GM12878 (cell line): ENCODE measurements at regions not wholly inside any gene's neighbourhood (a gene's known extent, or its start where the extent isn't known, plus 50 kb on each side); places are given as distances from the start of the nearest gene placed in this dataset.

Source experiments
- HDAC6 ChIP-seq: fragments of 200-600 bp; sonication (generic); IDR thresholded peaks from one replicate; pipeline ENCODE4 v1.8.0; 2017; ENCODE audit warnings: antibody characterized with exemption; ENCODE audit not compliant: unreplicated experiment
- RELA ChIP-seq: fragments of 450-650 bp; IDR thresholded peaks from 2 replicates; pipeline ENCODE4 v1.8.0; 2014; ENCODE audit warnings: borderline replicate concordance; ENCODE audit not compliant: partially characterized antibody
- SUZ12 ChIP-seq: fragments of 200-600 bp; sonication (generic); IDR thresholded peaks from one replicate; pipeline ENCODE4 v1.6.1; 2018; ENCODE audit warnings: antibody characterized with exemption, mild to moderate bottlenecking; ENCODE audit not compliant: unreplicated experiment
- ZNF207 ChIP-seq: fragments of 450-650 bp; IDR thresholded peaks from 2 replicates; pipeline ENCODE4 v1.6.1; 2014; ENCODE audit warnings: antibody characterized with exemption, mild to moderate bottlenecking, borderline replicate concordance
- TF ChIP-seq, protein P1 (sequence below), 3 experiments: IDR thresholded peaks in 2 of 3; conservative IDR thresholded peaks in 1 of 3; 2 replicates each; pipeline ENCODE4 v1.5.1; 2011; ENCODE audit warnings: low read depth in 3 of 3, low read length in 3 of 3, mild to moderate bottlenecking in 3 of 3, control low read depth in 2 of 3, moderate library complexity in 2 of 3, inconsistent platforms in 1 of 3, mixed read lengths in 1 of 3; ENCODE audit not compliant: control insufficient read depth in 2 of 3, insufficient read depth in 1 of 3; ENCODE audit errors: extremely low read depth in 1 of 3
- TF ChIP-seq, protein P2 (sequence below): IDR thresholded peaks from 2 replicates; pipeline ENCODE4 v1.6.1; 2011; ENCODE audit warnings: low read depth, low read length, improper control_type of control experiment, borderline replicate concordance
- TF ChIP-seq, protein P3 (sequence below): fragments of 450-650 bp; IDR thresholded peaks from 2 replicates; pipeline ENCODE4 v1.6.1; 2018; ENCODE audit warnings: mild to moderate bottlenecking, low read depth, moderate library complexity; ENCODE audit not compliant: partially characterized antibody

DNA sequence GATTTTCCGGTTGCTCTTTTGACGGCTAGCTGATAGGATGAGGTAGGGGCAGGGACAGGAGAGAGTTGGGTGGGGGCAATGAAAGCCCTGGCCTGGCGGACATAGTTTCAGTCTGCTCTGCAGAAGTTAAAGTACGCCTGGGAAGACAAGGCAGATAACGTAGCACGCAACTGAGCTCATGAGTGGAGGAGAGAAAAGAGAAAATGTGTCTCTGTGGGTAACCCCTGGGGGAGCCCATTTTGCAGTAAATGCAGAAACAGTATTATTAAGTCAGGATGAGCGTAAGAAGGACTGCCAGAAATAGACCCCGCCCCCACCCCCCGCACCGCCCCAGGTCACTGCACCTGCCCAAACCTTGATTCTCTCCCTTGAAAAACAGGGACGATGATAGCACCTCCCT is 51.7 kb upstream of the TARBP1 start:
- TF ChIP-seq, protein P1, sequence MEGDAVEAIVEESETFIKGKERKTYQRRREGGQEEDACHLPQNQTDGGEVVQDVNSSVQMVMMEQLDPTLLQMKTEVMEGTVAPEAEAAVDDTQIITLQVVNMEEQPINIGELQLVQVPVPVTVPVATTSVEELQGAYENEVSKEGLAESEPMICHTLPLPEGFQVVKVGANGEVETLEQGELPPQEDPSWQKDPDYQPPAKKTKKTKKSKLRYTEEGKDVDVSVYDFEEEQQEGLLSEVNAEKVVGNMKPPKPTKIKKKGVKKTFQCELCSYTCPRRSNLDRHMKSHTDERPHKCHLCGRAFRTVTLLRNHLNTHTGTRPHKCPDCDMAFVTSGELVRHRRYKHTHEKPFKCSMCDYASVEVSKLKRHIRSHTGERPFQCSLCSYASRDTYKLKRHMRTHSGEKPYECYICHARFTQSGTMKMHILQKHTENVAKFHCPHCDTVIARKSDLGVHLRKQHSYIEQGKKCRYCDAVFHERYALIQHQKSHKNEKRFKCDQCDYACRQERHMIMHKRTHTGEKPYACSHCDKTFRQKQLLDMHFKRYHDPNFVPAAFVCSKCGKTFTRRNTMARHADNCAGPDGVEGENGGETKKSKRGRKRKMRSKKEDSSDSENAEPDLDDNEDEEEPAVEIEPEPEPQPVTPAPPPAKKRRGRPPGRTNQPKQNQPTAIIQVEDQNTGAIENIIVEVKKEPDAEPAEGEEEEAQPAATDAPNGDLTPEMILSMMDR (IDR thresholded peaks at IDR 0.05 in 2 of 3, conservative IDR thresholded peaks at IDR 0.05 in 1 of 3; ENCODE audit: control insufficient read depth in 2 of 3, extremely low read depth in 1 of 3, insufficient read depth in 1 of 3, low read depth in 3 of 3, low read length in 3 of 3): no peak
- TF ChIP-seq, protein P2, sequence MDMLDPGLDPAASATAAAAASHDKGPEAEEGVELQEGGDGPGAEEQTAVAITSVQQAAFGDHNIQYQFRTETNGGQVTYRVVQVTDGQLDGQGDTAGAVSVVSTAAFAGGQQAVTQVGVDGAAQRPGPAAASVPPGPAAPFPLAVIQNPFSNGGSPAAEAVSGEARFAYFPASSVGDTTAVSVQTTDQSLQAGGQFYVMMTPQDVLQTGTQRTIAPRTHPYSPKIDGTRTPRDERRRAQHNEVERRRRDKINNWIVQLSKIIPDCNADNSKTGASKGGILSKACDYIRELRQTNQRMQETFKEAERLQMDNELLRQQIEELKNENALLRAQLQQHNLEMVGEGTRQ: no peak
- TF ChIP-seq ZNF207: no peak
- no peak for TF ChIP-seq SUZ12
- TF ChIP-seq, protein P3, sequence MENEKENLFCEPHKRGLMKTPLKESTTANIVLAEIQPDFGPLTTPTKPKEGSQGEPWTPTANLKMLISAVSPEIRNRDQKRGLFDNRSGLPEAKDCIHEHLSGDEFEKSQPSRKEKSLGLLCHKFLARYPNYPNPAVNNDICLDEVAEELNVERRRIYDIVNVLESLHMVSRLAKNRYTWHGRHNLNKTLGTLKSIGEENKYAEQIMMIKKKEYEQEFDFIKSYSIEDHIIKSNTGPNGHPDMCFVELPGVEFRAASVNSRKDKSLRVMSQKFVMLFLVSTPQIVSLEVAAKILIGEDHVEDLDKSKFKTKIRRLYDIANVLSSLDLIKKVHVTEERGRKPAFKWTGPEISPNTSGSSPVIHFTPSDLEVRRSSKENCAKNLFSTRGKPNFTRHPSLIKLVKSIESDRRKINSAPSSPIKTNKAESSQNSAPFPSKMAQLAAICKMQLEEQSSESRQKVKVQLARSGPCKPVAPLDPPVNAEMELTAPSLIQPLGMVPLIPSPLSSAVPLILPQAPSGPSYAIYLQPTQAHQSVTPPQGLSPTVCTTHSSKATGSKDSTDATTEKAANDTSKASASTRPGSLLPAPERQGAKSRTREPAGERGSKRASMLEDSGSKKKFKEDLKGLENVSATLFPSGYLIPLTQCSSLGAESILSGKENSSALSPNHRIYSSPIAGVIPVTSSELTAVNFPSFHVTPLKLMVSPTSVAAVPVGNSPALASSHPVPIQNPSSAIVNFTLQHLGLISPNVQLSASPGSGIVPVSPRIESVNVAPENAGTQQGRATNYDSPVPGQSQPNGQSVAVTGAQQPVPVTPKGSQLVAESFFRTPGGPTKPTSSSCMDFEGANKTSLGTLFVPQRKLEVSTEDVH: no peak
- no peak for TF ChIP-seq RELA
- no peak for TF ChIP-seq HDAC6
